RPMI7951 (cell line): ENCODE measurements at regions not wholly inside any gene's neighbourhood (a gene's known extent, or its start where the extent isn't known, plus 50 kb on each side); places are given as distances from the start of the nearest gene placed in this dataset.
A peak's percentile ranks its signal among the peaks of the same experiment; 100 is the strongest.

Experiments used
- DNase-seq: peaks from one replicate; pipeline ENCODE4 v3.0.0-alpha.2; 2012; ENCODE audit warnings: low read depth

- peak; percentile 99 for DNase-seq
Measured at GRCh38 chr22:27223317-27224177, 566.2 kb downstream of the MIAT start.

DNA sequence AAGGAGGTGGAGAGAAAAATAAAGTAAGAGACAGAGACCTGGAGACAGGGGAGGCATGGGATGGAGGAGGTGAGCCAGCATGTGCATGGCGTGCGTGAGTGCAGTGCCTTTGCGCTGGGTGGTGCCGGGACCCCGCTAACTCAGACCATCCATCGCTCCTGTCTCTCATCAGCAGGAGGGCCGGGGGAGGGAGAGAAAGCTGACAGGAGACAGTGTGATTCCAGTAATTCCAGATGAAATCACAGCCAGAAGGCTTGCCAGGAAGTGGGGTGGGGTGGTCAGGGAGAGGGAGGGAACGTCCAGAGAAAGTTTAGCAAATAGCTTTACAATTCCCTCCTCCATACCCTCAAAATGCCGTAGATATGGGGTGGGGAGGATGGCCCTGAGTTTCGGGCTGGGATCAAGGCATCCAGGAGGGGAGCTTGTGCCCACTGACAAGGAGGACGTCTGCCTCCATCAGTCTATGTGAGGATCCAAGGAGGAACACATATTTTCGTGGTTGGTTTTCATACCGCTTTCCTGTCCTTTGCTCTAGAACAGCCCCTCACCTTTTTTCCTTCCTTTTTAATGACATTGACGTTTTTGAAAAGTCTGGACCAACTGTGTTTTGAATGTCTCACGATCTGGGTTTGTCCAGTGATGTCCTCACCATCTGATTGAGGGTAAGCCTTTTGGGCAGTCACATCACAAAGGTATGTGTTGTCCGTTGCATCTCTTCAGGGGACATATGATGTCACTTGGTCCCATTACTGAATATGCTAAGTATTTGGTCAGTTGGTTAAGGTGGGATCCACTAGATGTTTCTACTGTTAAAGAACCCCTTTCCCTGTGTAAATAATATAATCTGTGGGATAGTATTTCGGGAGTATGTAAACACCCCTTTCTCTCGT lies 567.3 kb downstream of the MIAT start:
- peak; percentile 81 for DNase-seq

DNA sequence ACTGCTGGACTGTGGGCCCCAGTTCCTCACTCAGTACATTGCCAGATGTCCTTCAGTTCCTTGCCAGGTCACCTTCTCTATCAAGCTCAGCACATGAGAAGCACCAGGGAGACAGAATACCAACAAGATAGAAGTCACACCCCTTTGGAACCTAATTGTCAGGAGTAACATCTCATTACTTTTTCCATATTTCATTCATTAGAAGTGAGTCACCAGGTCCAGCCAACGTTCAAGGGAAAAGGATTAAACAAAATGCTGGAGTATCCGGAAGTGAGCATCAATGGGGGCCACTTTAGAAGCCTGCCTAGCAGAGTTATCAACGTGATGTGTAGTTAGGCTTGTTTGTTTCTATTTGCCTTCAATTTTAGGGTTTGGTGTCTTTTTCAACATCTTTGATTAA lies 569.3 kb downstream of the MIAT start:
- peak; percentile 80 for DNase-seq

DNA sequence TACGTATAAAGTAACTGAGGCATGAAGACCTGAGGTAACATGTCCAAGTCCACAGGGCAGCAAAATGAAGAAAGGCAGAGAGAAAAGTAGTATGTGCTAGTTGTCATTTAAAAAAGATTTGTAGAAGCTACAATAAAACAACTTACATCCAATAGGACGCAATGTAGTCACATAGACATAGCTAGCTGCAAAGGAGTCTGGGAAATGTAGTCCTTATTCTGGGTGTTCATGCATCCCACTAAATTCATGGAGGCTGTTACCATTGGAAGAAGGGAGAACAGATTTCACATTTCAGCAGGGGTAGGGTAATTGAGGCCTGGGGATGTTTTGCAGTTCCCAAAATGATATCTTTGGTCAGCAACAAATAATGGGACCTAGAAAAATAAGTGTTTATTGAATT lies 571.4 kb downstream of the MIAT start:
- DNase-seq, result no peak

GRCh38 chr22:27230189-27230588 lies 571.4 kb downstream of the MN1 start:
- no peak for DNase-seq

- DNase-seq, result no peak
Measured at GRCh38 chr22:27231266-27231665, 570.3 kb downstream of the MN1 start.

DNA sequence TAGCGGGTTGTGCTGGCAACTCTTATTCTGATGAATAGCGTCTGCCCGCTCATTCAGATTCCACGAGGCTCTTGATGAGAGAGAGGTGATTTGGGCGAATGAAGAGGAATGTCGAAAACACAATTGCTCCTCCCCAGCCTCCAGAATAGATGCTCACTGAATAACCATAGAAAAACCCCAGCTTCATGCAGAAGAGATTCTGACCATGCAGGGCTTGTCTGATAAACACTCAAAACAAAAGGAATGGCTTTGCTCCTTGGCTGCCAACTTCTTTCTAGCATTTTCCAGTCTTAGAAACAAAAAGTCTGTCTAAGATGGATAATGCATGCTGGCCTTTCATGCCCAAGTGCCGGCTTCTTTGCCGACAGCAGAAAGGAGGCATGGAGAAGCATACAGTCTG lies 569.5 kb downstream of the MN1 start:
- no peak for DNase-seq

- DNase-seq, result no peak
Measured at GRCh38 chr22:27237080-27237741, 564.3 kb downstream of the MN1 start.

DNA sequence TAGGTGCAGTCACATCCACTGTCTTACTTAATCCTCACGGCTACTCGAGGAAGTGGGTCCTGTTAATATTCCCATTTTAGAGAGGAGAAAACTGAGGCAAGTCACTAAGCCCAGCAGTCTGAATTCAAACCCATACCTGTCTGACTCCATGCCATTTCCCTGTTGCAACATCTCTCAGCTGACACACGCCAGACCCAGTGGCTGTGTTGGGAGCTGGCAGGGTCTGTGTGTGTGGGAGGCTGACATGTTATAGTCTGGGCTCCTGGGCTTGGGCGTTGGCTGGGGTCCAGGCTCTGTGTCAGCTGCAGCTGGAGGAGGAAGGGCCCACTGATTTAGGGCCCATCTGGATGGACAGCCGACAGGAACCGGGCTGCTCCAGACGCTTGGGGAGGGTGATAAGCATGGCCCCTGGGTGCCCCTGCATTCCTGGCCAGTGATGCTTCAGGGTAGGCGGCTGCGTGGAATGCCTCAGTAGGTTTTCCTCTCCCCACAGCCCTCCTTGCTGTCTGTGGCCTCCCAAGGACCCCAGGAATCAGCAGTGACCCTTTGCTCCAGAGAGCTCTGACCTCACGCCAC lies 562.5 kb downstream of the MN1 start:
- DNase-seq, result peak; percentile 99

GRCh38 chr22:27239520-27239919 lies 562.0 kb downstream of the MN1 start:
- DNase-seq, result no peak

DNA sequence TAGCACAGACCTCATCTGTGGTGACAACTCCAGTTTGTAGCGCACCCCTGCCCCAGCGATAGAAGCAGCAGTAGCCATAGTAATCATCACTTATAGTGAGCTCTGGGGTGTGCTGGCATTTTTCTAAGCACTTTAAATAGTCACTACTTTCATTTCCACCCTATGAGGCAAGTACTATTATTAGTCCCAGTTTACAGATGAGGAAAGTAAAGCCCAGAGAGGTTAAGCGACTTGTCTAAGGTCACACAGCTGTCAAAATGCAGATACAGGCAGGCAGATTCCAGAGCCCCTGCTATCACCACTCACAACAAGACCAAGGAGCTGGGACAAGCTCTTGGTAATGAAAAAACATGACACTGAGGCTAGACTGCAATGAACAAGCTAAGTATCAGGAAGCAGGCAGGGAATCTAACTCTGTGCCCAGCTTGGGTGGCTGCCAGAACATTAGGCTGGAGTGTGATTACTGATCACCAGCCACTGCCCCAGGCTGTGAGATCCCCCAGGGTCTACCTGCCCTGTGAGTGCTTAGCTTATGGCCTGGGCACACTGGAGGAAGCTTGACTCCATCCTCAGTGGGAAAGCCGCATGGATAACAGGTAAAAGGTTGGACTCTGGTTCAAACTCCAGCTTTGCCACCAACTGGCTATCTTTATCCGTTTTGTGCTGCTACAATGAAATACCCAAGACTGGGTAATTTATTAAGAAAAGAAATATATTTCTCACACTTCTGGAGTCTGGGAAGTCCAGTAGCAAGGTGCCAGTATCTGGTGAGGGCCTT lies 561.1 kb downstream of the MN1 start:
- no peak for DNase-seq

DNA sequence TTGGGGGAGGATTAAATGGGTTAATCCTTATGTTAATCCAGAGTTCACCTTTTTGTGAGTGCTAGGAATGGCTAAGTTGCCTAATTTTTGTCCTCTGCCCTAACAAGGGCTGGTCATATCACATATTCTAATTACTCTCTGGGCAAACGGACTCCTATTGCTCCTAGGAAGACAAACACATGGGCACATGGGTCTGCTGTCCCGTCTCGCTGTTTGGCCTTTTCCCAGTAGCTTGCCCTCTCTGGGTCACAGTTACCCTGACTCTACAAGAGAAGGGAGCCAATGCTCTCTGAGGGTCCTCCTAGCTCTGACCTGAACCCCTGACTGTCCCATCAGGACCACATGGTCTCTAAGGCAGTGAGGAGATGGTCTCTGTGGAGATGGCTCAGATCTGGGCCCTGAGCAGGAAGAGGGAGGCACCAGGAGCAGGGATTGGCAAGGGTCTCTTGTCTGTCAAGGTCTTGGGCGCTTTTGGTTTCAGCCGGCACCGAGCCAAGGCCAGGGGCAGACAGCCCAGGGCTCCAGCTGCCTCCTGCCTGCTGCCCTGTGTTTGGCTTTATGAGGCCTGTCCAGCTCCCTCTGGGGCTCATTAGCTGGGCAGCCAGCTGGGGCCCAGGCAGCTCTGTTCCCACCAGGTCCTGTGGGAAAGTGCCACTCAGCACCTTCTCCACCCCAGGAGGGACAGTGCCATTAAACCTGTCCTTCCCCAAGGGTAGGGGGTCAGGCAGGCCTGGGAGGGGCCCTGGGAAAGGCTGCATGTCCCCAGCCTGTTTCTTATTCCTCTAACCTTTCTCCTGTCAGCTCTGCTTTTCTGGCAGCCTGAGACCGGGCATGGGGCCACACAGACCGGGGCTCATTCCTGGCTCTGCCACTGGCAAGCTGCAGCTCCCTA lies 559.9 kb downstream of the MN1 start:
- DNase-seq, result peak; percentile 80

DNA sequence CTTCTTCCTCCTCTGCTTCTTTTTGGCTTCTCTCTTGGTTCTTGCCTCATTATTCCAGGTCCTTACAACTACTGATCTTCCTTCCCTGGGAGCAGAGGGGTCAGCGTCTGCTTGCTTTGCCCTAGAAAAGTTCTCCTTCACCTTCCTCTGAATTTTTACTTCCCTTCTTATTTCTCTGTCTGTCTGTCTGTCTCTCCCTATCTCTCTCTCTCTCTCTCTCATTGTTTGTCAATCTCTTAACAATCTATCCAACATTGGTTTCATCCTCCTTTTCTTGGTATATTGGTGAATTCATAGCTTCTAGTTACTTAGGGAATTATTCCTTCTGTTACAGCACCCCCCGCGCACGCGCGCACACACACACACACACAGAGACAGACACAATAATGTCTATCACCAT lies 559.1 kb downstream of the MN1 start:
- no peak for DNase-seq

GRCh38 chr22:27242917-27243589 lies 558.5 kb downstream of the MN1 start:
- no peak for DNase-seq

DNA sequence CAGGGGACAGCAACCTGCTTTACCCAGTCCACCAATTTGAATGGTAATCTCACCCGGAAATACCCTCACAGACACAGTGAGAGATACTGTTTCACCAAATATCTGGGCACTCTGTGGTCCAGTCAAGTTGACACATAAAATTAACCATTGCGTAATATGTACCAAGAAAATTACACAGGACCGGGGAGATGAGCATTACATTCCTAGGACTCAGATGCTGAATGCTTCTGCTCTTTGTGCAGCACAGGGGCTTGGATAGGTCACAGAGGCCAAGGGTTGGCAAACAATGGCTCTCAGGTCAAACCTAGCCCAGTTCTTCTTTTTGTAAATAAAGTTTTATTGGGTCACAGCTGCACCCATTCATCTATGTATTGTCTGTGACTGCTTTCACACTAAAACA lies 557.2 kb downstream of the MN1 start:
- DNase-seq, result no peak

DNA sequence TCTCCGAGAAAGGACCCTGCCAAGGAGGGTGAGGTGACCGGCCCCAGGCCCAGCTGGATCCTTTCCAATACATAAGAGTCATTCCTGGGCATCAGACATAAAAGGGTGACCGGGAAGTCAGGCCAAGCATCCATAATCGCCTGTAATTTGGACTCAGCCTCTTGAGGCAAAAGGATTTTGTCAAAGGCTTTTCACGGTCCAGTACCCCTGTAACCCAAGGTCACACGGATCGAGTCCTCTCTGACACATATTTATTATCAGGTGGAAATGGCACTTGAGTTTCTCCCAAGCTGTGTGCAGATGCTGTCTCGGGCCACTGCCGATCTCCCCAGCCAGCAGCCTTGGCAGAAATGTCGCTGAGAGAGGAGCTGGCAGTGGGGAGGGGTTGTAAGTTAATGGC lies 556.5 kb downstream of the MN1 start:
- peak; percentile 68 for DNase-seq

- DNase-seq, result no peak
Measured at GRCh38 chr22:27246558-27246957, 555.0 kb downstream of the MN1 start.

GRCh38 chr22:27247701-27248434 lies 553.7 kb downstream of the MN1 start:
- peak; percentile 56 for DNase-seq

GRCh38 chr22:27250418-27250817 lies 551.1 kb downstream of the MN1 start:
- DNase-seq, result no peak
